GM10248 (cell line): ENCODE measurements at regions not wholly inside any gene's neighbourhood (a gene's known extent, or its start where the extent isn't known, plus 50 kb on each side); places are given as distances from the start of the nearest gene placed in this dataset.
A peak's percentile ranks its signal among the peaks of the same experiment; 100 is the strongest.

Source experiments
- CTCF ChIA-PET: fragments of 300-600 bp; sonication (Branson Sonifier 250); formaldehyde crosslinking; extraction: SDS; loops from one replicate; lab custom pipeline; 2021; ENCODE audit warnings: antibody characterized with exemption; lab: Yijun Ruan, JAX
- POLR2A ChIA-PET: fragments of 350-650 bp; sonication (Branson Sonifier 250); formaldehyde crosslinking; extraction: SDS; loops from one replicate; lab custom pipeline; 2020; ENCODE audit warnings: antibody characterized with exemption; lab: Yijun Ruan, JAX
- DNase-seq: peaks from one replicate; pipeline ENCODE4 v3.0.0; 2012; ENCODE audit errors: extremely low spot score
- TF ChIP-seq, protein P1 (sequence below): IDR thresholded peaks from 2 replicates; pipeline ENCODE4 v1.5.1; 2012; ENCODE audit warnings: mild to moderate bottlenecking, low read depth; ENCODE audit errors: extremely low read depth, missing control alignments, control extremely low read depth

- TF ChIP-seq, protein P1, sequence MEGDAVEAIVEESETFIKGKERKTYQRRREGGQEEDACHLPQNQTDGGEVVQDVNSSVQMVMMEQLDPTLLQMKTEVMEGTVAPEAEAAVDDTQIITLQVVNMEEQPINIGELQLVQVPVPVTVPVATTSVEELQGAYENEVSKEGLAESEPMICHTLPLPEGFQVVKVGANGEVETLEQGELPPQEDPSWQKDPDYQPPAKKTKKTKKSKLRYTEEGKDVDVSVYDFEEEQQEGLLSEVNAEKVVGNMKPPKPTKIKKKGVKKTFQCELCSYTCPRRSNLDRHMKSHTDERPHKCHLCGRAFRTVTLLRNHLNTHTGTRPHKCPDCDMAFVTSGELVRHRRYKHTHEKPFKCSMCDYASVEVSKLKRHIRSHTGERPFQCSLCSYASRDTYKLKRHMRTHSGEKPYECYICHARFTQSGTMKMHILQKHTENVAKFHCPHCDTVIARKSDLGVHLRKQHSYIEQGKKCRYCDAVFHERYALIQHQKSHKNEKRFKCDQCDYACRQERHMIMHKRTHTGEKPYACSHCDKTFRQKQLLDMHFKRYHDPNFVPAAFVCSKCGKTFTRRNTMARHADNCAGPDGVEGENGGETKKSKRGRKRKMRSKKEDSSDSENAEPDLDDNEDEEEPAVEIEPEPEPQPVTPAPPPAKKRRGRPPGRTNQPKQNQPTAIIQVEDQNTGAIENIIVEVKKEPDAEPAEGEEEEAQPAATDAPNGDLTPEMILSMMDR, result no peak
- POLR2A ChIA-PET, result no interaction called here
- DNase-seq, result peak; percentile 2
- CTCF ChIA-PET, result no interaction called here
Measured at GRCh38 chr10:37703833-37704382, 153.5 kb downstream of the ZNF248 start.

DNA sequence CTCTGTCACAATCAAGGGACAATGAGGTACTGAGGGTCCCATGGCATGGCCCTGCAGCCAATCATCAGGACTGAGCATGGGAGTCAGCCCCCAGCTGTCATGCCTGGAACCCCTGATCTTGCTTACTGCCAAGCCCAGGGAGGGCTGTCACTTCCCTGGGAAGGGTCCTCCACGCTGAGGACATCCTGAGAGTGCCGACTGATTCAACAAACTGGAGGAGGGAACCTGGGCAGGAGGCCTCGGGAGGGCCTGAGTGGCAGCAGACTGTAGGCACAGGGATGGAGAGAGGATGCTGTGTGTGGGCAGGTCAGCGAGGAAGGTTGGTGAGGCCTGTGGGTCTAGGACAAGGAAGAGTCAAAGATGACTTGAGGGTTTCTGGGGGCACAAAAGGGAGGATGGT lies 154.3 kb downstream of the ZNF248 start:
- POLR2A ChIA-PET, result no interaction called here

GRCh38 chr10:37701781-37702493 lies 155.5 kb downstream of the ZNF248 start:
- peak; percentile 15 for DNase-seq
- ChIA-PET CTCF (no interaction called here), POLR2A (no interaction called here)
- TF ChIP-seq, protein P1, result no peak

More for the DNA sequence above, 154.3 kb downstream of the ZNF248 start:
- TF ChIP-seq, protein P1, result no peak
- CTCF ChIA-PET, result no interaction called here
- peak; percentile 2 for DNase-seq

DNA sequence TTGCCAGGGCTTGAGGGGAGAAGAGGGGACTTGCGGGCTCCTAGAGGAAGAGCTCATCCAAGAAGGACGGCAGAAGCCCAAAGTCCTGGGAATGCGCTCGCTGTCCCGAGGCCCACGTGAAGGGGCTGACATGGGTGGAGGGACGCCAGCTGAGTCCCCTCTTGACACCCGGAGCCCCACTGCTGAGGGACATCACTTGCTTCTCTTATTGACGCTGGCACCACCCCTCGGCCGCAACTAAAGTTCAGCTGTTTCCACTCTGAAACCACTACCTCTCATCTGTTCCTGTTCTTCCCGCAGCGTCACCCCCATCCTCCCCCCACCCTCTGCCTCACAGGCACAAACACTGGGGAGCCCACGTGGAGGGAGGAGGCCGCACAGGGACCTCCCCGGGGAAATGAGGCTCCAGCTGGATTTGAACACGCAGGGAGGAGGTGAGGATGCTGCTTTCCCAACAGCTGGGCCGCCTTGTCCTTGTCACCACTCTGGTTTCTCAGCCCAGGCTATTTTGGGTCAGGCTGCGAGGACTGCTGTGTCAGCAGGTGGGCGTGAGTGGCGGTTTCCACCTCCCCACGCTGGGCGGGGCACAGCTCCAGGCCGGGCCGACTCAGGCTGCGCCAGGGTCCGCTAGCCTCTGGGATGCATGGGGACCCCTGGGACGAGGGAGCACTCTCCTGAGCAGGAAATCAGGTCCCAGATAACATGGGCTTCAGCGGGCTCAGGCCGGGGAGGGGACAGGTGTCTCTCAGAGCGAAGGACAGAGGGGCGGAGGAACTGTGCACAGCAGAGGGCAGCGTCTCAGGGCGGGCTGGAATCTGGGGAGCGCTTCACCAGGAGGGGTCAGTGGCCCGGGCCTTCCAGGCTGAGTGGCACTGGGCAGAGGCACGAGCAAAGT lies 156.3 kb downstream of the ZNF248 start:
- no peak for DNase-seq
- CTCF ChIA-PET, result no interaction called here
- TF ChIP-seq, protein P1, result no peak
- POLR2A ChIA-PET, result no interaction called here

DNA sequence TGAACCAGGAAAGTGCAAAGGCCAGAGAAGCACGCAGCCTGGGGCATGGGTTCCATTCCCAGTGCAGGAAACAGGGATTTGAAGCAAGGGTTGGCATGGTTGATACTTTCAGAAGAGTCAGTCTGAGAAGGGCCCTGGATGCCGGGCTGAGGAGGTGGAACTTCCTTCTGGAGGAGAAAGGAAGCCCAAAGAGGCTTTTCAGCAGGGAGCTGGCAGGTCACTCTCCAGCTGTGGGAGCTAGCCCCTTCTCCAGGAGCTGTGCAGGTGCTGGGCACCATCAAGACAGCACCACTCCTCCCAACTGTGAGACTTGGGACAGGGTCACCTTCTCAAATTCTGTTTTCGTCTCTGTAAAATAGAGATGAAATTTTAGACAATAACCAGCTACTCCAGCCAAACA lies 169.8 kb downstream of the ZNF248 start:
- TF ChIP-seq, protein P1, result no peak
- ChIA-PET CTCF (interaction anchor here (1.6 kb wide), 1 partner anchor 12 kb away, joined by 5 read pairs; no protein-coding TSS in a partner anchor), POLR2A (no interaction called here)
- DNase-seq, result no peak
